Brain microvascular endothelial cell (primary cell): ENCODE measurements at regions not wholly inside any gene's neighbourhood (a gene's known extent, or its start where the extent isn't known, plus 50 kb on each side); places are given as distances from the start of the nearest gene placed in this dataset.
"Not testable (repeated sequence)": the region's sequence is repeated elsewhere in the genome, so short reads cannot be mapped to it uniquely, and the experiment has no call there.

Experiments used
- DNase-seq: peaks from one replicate; pipeline ENCODE4 v3.0.0-alpha.2; 2020
- H3K27ac ChIP-seq: fragments of 250-450 bp; sonication (Bioruptor Pico); 2 replicates; pipeline ENCODE4 v1.5.1; 2020; ENCODE audit warnings: mild to moderate bottlenecking, moderate library complexity
- H3K27me3 ChIP-seq: fragments of 250-450 bp; sonication (Bioruptor Pico); replicated peaks from 2 replicates; pipeline ENCODE4 v1.5.1; 2020; ENCODE audit warnings: mild to moderate bottlenecking
- H3K36me3 ChIP-seq: fragments of 250-450 bp; sonication (Bioruptor Pico); replicated peaks from 2 replicates; pipeline ENCODE4 v1.5.1; 2020; ENCODE audit warnings: mild to moderate bottlenecking
- H3K4me3 ChIP-seq: 2 replicates; pipeline ENCODE4 v1.5.1; 2011; ENCODE audit warnings: low read depth, mild to moderate bottlenecking, control low read depth, low read length, moderate library complexity
- CTCF ChIP-seq: IDR thresholded peaks from 2 replicates; pipeline ENCODE4 v1.5.1; 2011; ENCODE audit warnings: low read depth, mild to moderate bottlenecking, moderate library complexity, low read length, control low read depth, inconsistent platforms; ENCODE audit errors: missing control alignments
- in situ Hi-C: cut with HindIII; loops from 2 replicates; pipeline ENCODE4 v1.10.0; 2017; ENCODE audit warnings: low sequenced_read_pairs, low pct_ligation_motif_present

GRCh38 chr11:49499117-49499516 is 290.7 kb upstream of the FOLH1 start:
- in situ Hi-C loops: no loop called here
- Histone ChIP-seq H3K27me3 (no peaks in the 10 kb centered on the region), H3K4me3 (no peak overlapping the region), H3K27ac (no peak overlapping the region), H3K36me3 (no peaks in the 10 kb centered on the region)
- no peak for TF ChIP-seq CTCF
- DNase-seq: no peak

DNA sequence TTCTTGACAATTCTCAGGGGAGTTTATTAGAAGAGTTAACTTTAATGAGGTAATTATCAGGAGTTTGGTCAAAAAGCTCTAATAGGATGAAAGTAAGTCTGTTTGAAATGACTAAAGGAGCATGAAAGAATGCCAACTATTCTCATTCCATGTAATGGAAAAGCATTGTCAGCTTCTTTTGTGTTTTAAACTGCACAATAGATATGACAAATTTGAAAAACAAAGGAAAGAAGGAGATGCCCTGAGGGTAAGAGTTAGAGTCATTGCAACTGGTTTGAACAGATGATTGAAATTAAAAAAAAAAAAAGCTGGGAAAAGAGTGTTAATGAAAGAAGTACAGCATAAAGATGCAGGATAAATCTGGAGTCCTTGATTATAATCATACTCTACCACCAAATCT is 296.8 kb upstream of the FOLH1 start:
- Histone ChIP-seq H3K27me3 (no peaks in the 10 kb centered on the region), H3K27ac (no peak overlapping the region), H3K4me3 (no peak overlapping the region), H3K36me3 (no peaks in the 10 kb centered on the region)
- in situ Hi-C loops: no loop called here
- TF ChIP-seq CTCF: no peak
- DNase-seq: no peak

DNA sequence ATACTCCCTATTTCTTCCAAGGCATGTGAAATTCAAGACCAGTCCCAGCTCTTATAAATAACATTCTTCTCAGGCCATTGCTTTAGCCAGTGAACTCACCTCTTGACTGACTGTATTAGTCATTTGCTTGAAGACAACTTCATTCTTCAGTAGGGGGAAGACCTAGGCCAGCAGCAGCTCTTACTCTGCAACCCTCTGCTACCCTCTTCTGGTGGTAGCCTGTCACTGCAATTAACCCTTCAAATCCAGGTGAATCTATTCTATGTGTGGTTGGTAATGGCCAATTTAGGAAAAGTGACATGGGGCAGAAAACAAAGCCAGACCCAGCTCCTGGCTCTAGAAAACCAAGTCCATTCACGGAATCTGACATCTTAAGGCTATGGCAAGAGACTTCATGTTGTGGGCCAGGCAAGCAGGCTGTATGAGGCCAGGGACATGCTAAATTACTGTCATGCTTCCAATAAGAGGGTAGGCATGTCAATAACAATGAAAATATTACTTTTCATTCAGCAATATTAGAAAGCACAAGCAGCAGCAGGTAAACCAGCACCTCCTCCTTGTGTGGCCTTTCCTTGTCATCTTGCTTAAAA is 317.9 kb upstream of the FOLH1 start:
- H3K36me3 ChIP-seq, in situ Hi-C loops, H3K27ac ChIP-seq, H3K27me3 ChIP-seq, H3K4me3 ChIP-seq: not testable (repeated sequence)
- peak; percentile 36 for DNase-seq
- TF ChIP-seq CTCF: peak; percentile 49

DNA sequence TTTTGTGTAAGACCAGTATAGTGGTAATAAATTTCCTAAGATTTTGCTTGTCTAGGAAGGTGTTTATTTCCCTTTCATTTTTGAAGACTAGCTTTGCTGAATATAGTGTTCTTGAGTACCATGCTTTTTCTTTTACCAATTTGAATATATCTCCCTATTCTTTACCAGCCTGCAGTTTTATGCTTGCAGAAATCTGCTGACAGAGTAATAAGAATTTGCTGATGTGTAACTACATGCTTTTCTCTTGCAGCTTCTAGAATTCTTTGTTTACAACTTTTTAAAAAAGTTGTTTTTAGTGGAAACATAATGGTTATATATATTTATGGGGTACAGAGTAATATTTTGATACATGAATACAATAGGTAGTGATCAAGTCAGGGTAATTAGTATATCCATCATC is 324.8 kb upstream of the FOLH1 start:
- no peak for DNase-seq
- TF ChIP-seq CTCF: no peak
- Histone ChIP-seq H3K27me3 (no peaks in the 10 kb centered on the region), H3K27ac (no peak overlapping the region), H3K36me3 (no peaks in the 10 kb centered on the region), H3K4me3 (no peak overlapping the region)
- in situ Hi-C loops: no loop called here

GRCh38 chr11:49538927-49539326 is 330.5 kb upstream of the FOLH1 start:
- H3K36me3 ChIP-seq, DNase-seq, in situ Hi-C loops, H3K4me3 ChIP-seq, H3K27ac ChIP-seq, H3K27me3 ChIP-seq: not testable (repeated sequence)

GRCh38 chr11:49558261-49558847 is 350.0 kb upstream of the FOLH1 start:
- DNase-seq, in situ Hi-C loops, H3K27ac ChIP-seq, H3K4me3 ChIP-seq, H3K36me3 ChIP-seq, H3K27me3 ChIP-seq: not testable (repeated sequence)

- H3K27ac ChIP-seq, DNase-seq, in situ Hi-C loops, H3K36me3 ChIP-seq, H3K4me3 ChIP-seq, H3K27me3 ChIP-seq: not testable (repeated sequence)
Measured at GRCh38 chr11:49560593-49560992, 352.2 kb upstream of the FOLH1 start.

- H3K36me3 ChIP-seq, H3K27ac ChIP-seq, in situ Hi-C loops, DNase-seq, H3K4me3 ChIP-seq, H3K27me3 ChIP-seq: not testable (repeated sequence)
Measured at GRCh38 chr11:49561240-49561880, 353.0 kb upstream of the FOLH1 start.

- in situ Hi-C loops, H3K27me3 ChIP-seq, H3K27ac ChIP-seq, H3K36me3 ChIP-seq, DNase-seq, H3K4me3 ChIP-seq: not testable (repeated sequence)
Measured at GRCh38 chr11:49562262-49562661, 353.9 kb upstream of the FOLH1 start.

GRCh38 chr11:49579492-49579891 is 371.1 kb upstream of the FOLH1 start:
- in situ Hi-C loops, H3K27me3 ChIP-seq, H3K36me3 ChIP-seq, H3K27ac ChIP-seq, DNase-seq, H3K4me3 ChIP-seq: not testable (repeated sequence)

DNA sequence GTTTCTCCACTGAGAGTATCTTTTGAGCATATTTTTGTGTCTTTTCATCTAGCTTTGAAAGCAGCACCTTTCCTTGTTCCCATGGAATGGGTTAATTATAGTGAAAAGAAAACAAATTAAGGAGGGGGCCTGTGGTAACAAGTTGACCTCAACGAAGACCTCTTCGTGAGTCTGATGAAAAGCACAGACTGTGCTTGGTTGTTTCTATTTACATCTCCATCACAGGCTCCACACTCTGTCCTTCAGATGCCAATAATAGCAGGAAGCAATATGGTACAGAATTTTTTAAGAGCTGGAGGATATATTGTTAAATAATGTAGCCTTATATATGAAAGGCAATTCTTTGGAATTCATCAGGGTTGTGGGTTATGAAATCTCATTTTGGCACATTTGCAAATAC is 366.7 kb upstream of the OR4C13 start:
- in situ Hi-C loops: not testable (repeated sequence)

More for the DNA sequence above, 366.7 kb upstream of the OR4C13 start:
- H3K27me3 ChIP-seq, H3K36me3 ChIP-seq, H3K27ac ChIP-seq, H3K4me3 ChIP-seq, DNase-seq: not testable (repeated sequence)
